ENCODE measurements at regions not wholly inside any gene's neighbourhood (a gene's known extent, or its start where the extent isn't known, plus 50 kb on each side); places are given as distances from the start of the nearest gene placed in this dataset.

DNA sequence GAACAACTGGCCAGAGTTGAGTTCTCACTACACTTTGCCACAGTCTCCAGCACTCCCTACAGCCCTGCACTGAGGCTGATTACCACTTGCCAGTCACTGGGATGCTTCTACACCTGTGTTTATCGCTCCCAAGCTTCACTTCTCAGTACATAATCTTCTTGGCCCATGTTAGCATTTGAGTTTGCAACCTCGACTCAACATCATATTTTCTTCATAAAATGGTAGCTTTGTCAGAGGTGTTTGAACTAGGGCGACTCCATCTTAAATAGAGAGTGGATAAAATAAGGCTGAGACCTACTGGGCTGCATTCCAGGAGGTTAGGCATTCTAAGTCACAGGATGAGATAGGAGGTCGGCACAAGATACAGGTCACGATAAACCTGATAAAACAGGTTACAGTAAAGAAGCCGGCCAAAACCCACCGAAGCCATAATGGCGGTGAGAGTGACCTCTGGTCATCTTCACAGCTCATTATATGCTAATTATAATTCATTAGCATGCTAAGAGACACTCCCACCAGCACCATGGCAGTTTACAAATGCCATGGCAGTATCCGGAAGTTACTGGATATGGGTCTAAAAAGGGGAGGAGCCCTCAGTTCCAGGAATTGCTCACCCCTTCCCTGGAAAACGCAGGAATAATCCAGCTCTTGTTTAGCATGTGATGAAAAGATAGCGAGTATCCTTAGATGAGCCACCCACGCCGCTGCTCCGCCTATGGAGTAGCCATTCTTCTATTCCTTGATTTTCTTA is 105.8 kb upstream of the KLF6 start:
- ATAC-seq = no peak
- Mint-ChIP-seq H3K27ac (no peak overlapping the region), H3K4me3 (no peak overlapping the region), H3K27me3 (no peaks in the 10 kb centered on the region), H3K36me3 (ENCODE audit: low read depth) (no peaks in the 10 kb centered on the region), H3K9me3 (no peaks in the 10 kb centered on the region), H3K4me1 (ENCODE audit: low read depth) (peaks cover 43% of the 10 kb centered on the region)
- no peak for DNase-seq
- TF ChIP-seq, protein P1, sequence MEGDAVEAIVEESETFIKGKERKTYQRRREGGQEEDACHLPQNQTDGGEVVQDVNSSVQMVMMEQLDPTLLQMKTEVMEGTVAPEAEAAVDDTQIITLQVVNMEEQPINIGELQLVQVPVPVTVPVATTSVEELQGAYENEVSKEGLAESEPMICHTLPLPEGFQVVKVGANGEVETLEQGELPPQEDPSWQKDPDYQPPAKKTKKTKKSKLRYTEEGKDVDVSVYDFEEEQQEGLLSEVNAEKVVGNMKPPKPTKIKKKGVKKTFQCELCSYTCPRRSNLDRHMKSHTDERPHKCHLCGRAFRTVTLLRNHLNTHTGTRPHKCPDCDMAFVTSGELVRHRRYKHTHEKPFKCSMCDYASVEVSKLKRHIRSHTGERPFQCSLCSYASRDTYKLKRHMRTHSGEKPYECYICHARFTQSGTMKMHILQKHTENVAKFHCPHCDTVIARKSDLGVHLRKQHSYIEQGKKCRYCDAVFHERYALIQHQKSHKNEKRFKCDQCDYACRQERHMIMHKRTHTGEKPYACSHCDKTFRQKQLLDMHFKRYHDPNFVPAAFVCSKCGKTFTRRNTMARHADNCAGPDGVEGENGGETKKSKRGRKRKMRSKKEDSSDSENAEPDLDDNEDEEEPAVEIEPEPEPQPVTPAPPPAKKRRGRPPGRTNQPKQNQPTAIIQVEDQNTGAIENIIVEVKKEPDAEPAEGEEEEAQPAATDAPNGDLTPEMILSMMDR (IDR thresholded peaks at IDR 0.05) = no peak
- intact Hi-C loops (cut with micrococcal nuclease) = no loop called here
- POLR2A ChIA-PET = interaction anchor here (1.2 to 2.3 kb wide), 3 partner anchors 11 to 108 kb away, joined by 3 to 8 read pairs (median 3); partner anchors contain the start of gene KLF6
- CTCF ChIA-PET = interaction anchor here (1.3 kb wide), 1 partner anchor 9 kb away, joined by 5 read pairs; no protein-coding TSS in a partner anchor

GRCh38 chr10:3889961-3890522 is 105.0 kb upstream of the KLF6 start:
- peaks cover 42% of the 10 kb centered on the region for H3K4me1 Mint-ChIP-seq (ENCODE audit: low read depth)
- DNase-seq (no peak), ATAC-seq (no peak)
- H3K27ac Mint-ChIP-seq = peak overlapping the region; percentile 1
- intact Hi-C loops (cut with micrococcal nuclease) = no loop called here
- POLR2A ChIA-PET = interaction anchor here (1.2 to 2.3 kb wide), 4 partner anchors 10 to 105 kb away, joined by 3 to 8 read pairs (median 5); partner anchors contain the start of gene KLF6
- TF ChIP-seq, protein P1 (IDR thresholded peaks at IDR 0.05) = no peak
- CTCF ChIA-PET = interaction anchor here (1.3 kb wide), 1 partner anchor 10 kb away, joined by 5 read pairs; no protein-coding TSS in a partner anchor
- no peaks in the 10 kb centered on the region for H3K36me3 Mint-ChIP-seq (ENCODE audit: low read depth)
- H3K9me3 Mint-ChIP-seq = no peaks in the 10 kb centered on the region
- H3K27me3 Mint-ChIP-seq = no peaks in the 10 kb centered on the region
- no peak overlapping the region for H3K4me3 Mint-ChIP-seq

DNA sequence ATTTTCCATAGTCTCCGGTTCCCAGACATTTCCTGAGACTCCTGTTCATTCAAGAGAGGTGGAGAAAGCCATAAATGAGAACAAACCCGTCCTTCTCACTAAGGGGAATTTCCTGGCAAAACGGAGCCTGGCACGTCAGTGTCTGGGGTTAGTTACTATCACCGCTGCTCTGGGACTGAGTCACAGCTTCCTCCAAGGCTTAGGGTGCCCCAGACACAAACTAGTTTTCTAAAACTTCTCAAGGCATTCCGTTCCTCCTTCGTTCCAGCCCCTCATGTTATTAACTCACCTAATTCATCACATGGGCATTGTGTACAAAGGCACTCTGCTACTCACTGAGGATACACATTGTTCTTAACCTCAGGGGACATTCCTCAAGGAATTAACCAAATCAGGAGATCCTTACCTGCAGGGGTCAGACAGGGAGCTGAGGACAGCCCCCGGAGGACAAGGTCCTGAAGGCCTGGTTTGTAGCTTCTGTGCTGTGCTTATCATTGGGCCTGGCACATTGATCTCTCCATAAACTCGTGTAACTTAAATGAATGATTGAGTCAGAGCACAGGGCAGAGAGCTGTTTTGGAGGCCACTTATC is 103.0 kb upstream of the KLF6 start:
- Mint-ChIP-seq H3K27me3 (no peaks in the 10 kb centered on the region), H3K9me3 (peaks cover under 1% of the 10 kb centered on the region), H3K4me1 (ENCODE audit: low read depth) (peaks cover 38% of the 10 kb centered on the region), H3K4me3 (peak overlapping the region; percentile 43), H3K27ac (peak overlapping the region; percentile 95), H3K36me3 (ENCODE audit: low read depth) (no peaks in the 10 kb centered on the region)
- intact Hi-C loops (cut with micrococcal nuclease) = no loop called here
- POLR2A ChIA-PET = interaction anchor here (1.0 kb wide), 1 partner anchor 103 kb away, joined by 4 read pairs; the partner anchor contains the start of gene KLF6
- ATAC-seq = peak; percentile 75
- TF ChIP-seq, protein P1 (IDR thresholded peaks at IDR 0.05) = no peak
- CTCF ChIA-PET = interaction anchor here (1.3 kb wide), 1 partner anchor 59 kb away, joined by 3 read pairs; no protein-coding TSS in a partner anchor
- peak; percentile 70 for DNase-seq

- Mint-ChIP-seq H3K4me3 (no peak overlapping the region), H3K27ac (peak overlapping the region; percentile 95), H3K9me3 (peaks cover 5% of the 10 kb centered on the region), H3K27me3 (no peaks in the 10 kb centered on the region), H3K36me3 (ENCODE audit: low read depth) (no peaks in the 10 kb centered on the region), H3K4me1 (ENCODE audit: low read depth) (peaks cover 32% of the 10 kb centered on the region)
- TF ChIP-seq, protein P1 (IDR thresholded peaks at IDR 0.05) = no peak
- CTCF ChIA-PET = no interaction called here
- ATAC-seq (no peak), DNase-seq (no peak)
- POLR2A ChIA-PET = interaction anchor here (1.0 kb wide), 1 partner anchor 102 kb away, joined by 4 read pairs; the partner anchor contains the start of gene KLF6
- intact Hi-C loops (cut with micrococcal nuclease) = no loop called here
These were observed 102.4 kb upstream of the KLF6 start for GRCh38 chr10:3887404-3887803.
